K562 (cell line): ENCODE measurements at regions not wholly inside any gene's neighbourhood (a gene's known extent, or its start where the extent isn't known, plus 50 kb on each side); places are given as distances from the start of the nearest gene placed in this dataset.
"Not testable (repeated sequence)": the region's sequence is repeated elsewhere in the genome, so short reads cannot be mapped to it uniquely, and the experiment has no call there.

ENCODE experiments used
- ATAC-seq: fragments of 200-7000 bp; cut with Tn5 transposase; 3 replicates; pipeline ENCODE4 v1.9.1; 2020; ENCODE audit warnings: moderate library complexity
- BruUV-seq: library from RNA; stranded (reverse); fragments of 400-500 nt; replicated peaks from 2 replicates; lab custom pipeline; 2021; lab: Mats Ljungman, UMichigan
- CTCF ChIA-PET: fragments of 300-600 bp; formaldehyde crosslinking; extraction: SDS; loops from one replicate; lab custom pipeline; 2021; ENCODE audit warnings: low intra/inter-chr PET ratio; lab: Yijun Ruan, JAX
- POLR2A ChIA-PET: fragments of 300-600, 350-650 bp; sonication (Branson Sonifier 250); formaldehyde crosslinking; extraction: SDS; loops from one replicate; lab custom pipeline; 2021; ENCODE audit warnings: antibody characterized with exemption, inconsistent platforms; lab: Yijun Ruan, JAX
- DNase-seq, 4 experiments: peaks; one replicate each; pipeline versions ENCODE4 v3.0.0 to v3.0.0-alpha.2; 2011 to 2018; ENCODE audit warnings: low spot score in 3 of 4, mixed read lengths in 3 of 4; ENCODE audit errors: extremely low read depth in 1 of 4
- FAIRE-seq: peaks from 2 replicates; lab custom pipeline; 2011; peaks lifted over from hg19 to GRCh38; lab: Jason Lieb, UNC
- H2AFZ ChIP-seq: 2 replicates; pipeline ENCODE4 v1.6.0; 2011; ENCODE audit warnings: low read depth, low read length, control low read depth, inconsistent platforms
- H3K27ac ChIP-seq: fragments of 200-600 bp; 3 replicates; pipeline ENCODE4 v1.8.0; 2011; ENCODE audit warnings: low read depth, mild to moderate bottlenecking, control low read depth, inconsistent platforms, low read length, moderate library complexity, mixed read lengths; ENCODE audit errors: extremely low read depth
- H3K27me3 ChIP-seq, 2 experiments: fragments of 300-600 bp in 1 of 2; 2 replicates in 1 of 2; 3 replicates in 1 of 2; pipeline versions ENCODE4 v1.6.0 to v1.8.0; 2011; ENCODE audit warnings: inconsistent platforms in 2 of 2, low read length in 2 of 2, mild to moderate bottlenecking in 1 of 2, mixed read lengths in 1 of 2, moderate library complexity in 1 of 2; ENCODE audit not compliant: control insufficient read depth in 2 of 2, insufficient read depth in 2 of 2
- H3K36me3 ChIP-seq: fragments of 300-600 bp; 3 replicates; pipeline ENCODE4 v1.8.0; 2011; ENCODE audit warnings: mild to moderate bottlenecking, low read length, inconsistent platforms; ENCODE audit not compliant: control insufficient read depth, insufficient read depth
- H3K4me1 ChIP-seq, 2 experiments: fragments of 200-600 bp in 1 of 2; replicated peaks in 1 of 2; 2 replicates in 1 of 2; 3 replicates in 1 of 2; pipeline versions ENCODE4 v1.5.1 to v1.8.0; 2011; ENCODE audit warnings: inconsistent platforms in 2 of 2, low read length in 2 of 2, mild to moderate bottlenecking in 1 of 2, mixed read lengths in 1 of 2, moderate library complexity in 1 of 2; ENCODE audit not compliant: control insufficient read depth in 2 of 2, insufficient read depth in 2 of 2
- H3K4me2 ChIP-seq: 2 replicates; pipeline ENCODE4 v1.6.1; 2011; ENCODE audit warnings: low read length, control low read depth, inconsistent platforms, mixed read lengths; ENCODE audit not compliant: insufficient read depth
- H3K4me3 ChIP-seq: fragments of 200-600 bp; sonication (generic), shearing (Covaris generic); 2 replicates; pipeline ENCODE4 v1.5.1; 2016; ENCODE audit warnings: control low read depth, inconsistent platforms
- H3K79me2 ChIP-seq: fragments of 200-600 bp; 3 replicates; pipeline ENCODE4 v1.8.0; 2011; ENCODE audit warnings: low read length, inconsistent platforms; ENCODE audit not compliant: control insufficient read depth, insufficient read depth
- H3K9ac ChIP-seq, 2 experiments: 2 replicates each; pipeline versions ENCODE4 v1.6.0 to v1.6.1; 2011; ENCODE audit warnings: low read depth in 2 of 2, low read length in 2 of 2, control low read depth in 1 of 2, inconsistent platforms in 1 of 2, mild to moderate bottlenecking in 1 of 2, mixed read lengths in 1 of 2; ENCODE audit not compliant: insufficient read depth in 1 of 2
- H3K9me1 ChIP-seq: one replicate; pipeline ENCODE4 v1.6.0; 2011; ENCODE audit warnings: inconsistent platforms, mild to moderate bottlenecking, low read length, moderate library complexity; ENCODE audit not compliant: control insufficient read depth, insufficient read depth
- H3K9me3 ChIP-seq: replicated peaks from 2 replicates; pipeline ENCODE4 v1.5.1; 2011; ENCODE audit warnings: low read depth, low read length, inconsistent platforms; ENCODE audit not compliant: control insufficient read depth, insufficient read depth
- H4K20me1 ChIP-seq: replicated peaks from 2 replicates; pipeline ENCODE4 v1.6.1; 2011; ENCODE audit warnings: low read length, inconsistent platforms, mixed read lengths; ENCODE audit not compliant: control insufficient read depth, insufficient read depth
- EZH2 ChIP-seq: IDR thresholded peaks from 2 replicates; pipeline ENCODE4 v1.6.1; 2012; ENCODE audit warnings: low read depth, mild to moderate bottlenecking, inconsistent platforms, low read length, borderline replicate concordance
- KAT8 ChIP-seq: fragments of 450-650 bp; IDR thresholded peaks from 2 replicates; pipeline ENCODE4 v1.6.1; 2016; ENCODE audit warnings: low read depth, mild to moderate bottlenecking
- MBD2 ChIP-seq: sonication (generic); IDR thresholded peaks from 2 replicates; pipeline ENCODE4 v1.6.1; 2016; ENCODE audit warnings: low read depth, borderline replicate concordance
- MEIS2 ChIP-seq: fragments of 450-650 bp; IDR thresholded peaks from 2 replicates; pipeline ENCODE4 v1.6.1; 2014; ENCODE audit warnings: mild to moderate bottlenecking; ENCODE audit not compliant: partially characterized antibody
- PATZ1 ChIP-seq: fragments of 250-450 bp; sonication (Bioruptor Pico); IDR thresholded peaks from 2 replicates; pipeline ENCODE4 v1.5.0; 2020; ENCODE audit warnings: mild to moderate bottlenecking, borderline replicate concordance
- SUPT5H ChIP-seq: fragments of 450-650 bp; IDR thresholded peaks from 2 replicates; pipeline ENCODE4 v1.6.1; 2016
- THAP7 ChIP-seq: fragments of 250-450 bp; sonication (Bioruptor Pico); IDR thresholded peaks from 2 replicates; pipeline ENCODE4 v1.5.0; 2021
- USF2 ChIP-seq: sonication (generic); formaldehyde crosslinking; IDR thresholded peaks from 2 replicates; pipeline ENCODE4 v1.5.0; 2020; ENCODE audit warnings: missing genetic modification reagents
- ZFP91 ChIP-seq: sonication (generic); formaldehyde crosslinking; IDR thresholded peaks from 2 replicates; pipeline ENCODE4 v1.8.0; 2022; ENCODE audit warnings: mild to moderate bottlenecking, missing genetic modification reagents
- ZNF124 ChIP-seq: sonication (generic); formaldehyde crosslinking; IDR thresholded peaks from 2 replicates; pipeline ENCODE4 v1.8.1; 2022; ENCODE audit warnings: missing genetic modification reagents
- ZNF696 ChIP-seq: fragments of 250-450 bp; sonication (Bioruptor Pico); conservative IDR thresholded peaks from 2 replicates; pipeline ENCODE4 v1.4.0; 2020; ENCODE audit warnings: mild to moderate bottlenecking, moderate library complexity
- ZNF764 ChIP-seq: fragments of 250-450 bp; sonication (Bioruptor Pico); IDR thresholded peaks from 2 replicates; pipeline ENCODE4 v1.4.0; 2020; ENCODE audit warnings: low read depth, mild to moderate bottlenecking, moderate library complexity
- ZNF780A ChIP-seq: fragments of 250-450 bp; sonication (Bioruptor Pico); IDR thresholded peaks from 2 replicates; pipeline ENCODE4 v1.5.0; 2021; ENCODE audit warnings: mild to moderate bottlenecking
- WGBS: fragments of 100-300 bp; shearing (Covaris generic); methylation state at CpG from one replicate; pipeline ENCODE4 v1.1.6; 2016; ENCODE audit warnings: low coverage, mixed read lengths; ENCODE audit not compliant: insufficient coverage; ENCODE audit errors: missing lambda C conversion rate; 5-methylcytosine and 5-hydroxymethylcytosine counted together
- in situ Hi-C: fragments of 300-500 bp; cut with MboI; formaldehyde crosslinking; loops from 4 replicates; pipeline ENCODE4 v1.15.0; 2018; ENCODE audit warnings: inconsistent platforms, mixed read lengths
- intact Hi-C: fragments of 100-400 bp; cut with micrococcal nuclease; formaldehyde crosslinking; loops from 2 replicates; pipeline ENCODE4 v1.14.2; 2022

- H3K36me3 ChIP-seq, BruUV-seq, H3K9me3 ChIP-seq, FAIRE-seq, intact Hi-C loops, H3K4me3 ChIP-seq, ATAC-seq, H3K79me2 ChIP-seq, H3K4me2 ChIP-seq, CTCF ChIA-PET, POLR2A ChIA-PET, H4K20me1 ChIP-seq, in situ Hi-C loops, H3K9ac ChIP-seq, H3K9me1 ChIP-seq, H3K4me1 ChIP-seq, DNase-seq, H3K27ac ChIP-seq, H2AFZ ChIP-seq, H3K27me3 ChIP-seq: not testable (repeated sequence)
- 6% methylated on average over 2 of the region's 3 CpGs for WGBS
Measured at GRCh38 chr4:167896260-167896659, 196.1 kb upstream of the ANXA10 start.

- H3K27me3 ChIP-seq, result no peaks in the 10 kb centered on the region
- H3K4me1 ChIP-seq, result no peaks in the 10 kb centered on the region
- no peak overlapping the region for H3K4me2 ChIP-seq
- H2AFZ ChIP-seq, result no peak overlapping the region
- no peaks in the 10 kb centered on the region for H3K9me1 ChIP-seq
- no TSS peak for BruUV-seq
- intact Hi-C loops (no loop called here), in situ Hi-C loops (no loop called here)
- ChIA-PET POLR2A (no interaction called here), CTCF (no interaction called here)
- H3K9ac ChIP-seq, result no peak overlapping the region
- no peak overlapping the region for H3K27ac ChIP-seq
- no peak for FAIRE-seq
- H3K36me3 ChIP-seq, result no peaks in the 10 kb centered on the region
- H3K79me2 ChIP-seq, result no peaks in the 10 kb centered on the region
- DNase-seq, result no peak
- 0% methylated on average over 5 of the region's 5 CpGs for WGBS
- no peak for ATAC-seq
- H3K9me3 ChIP-seq, result no peaks in the 10 kb centered on the region
- no peaks in the 10 kb centered on the region for H4K20me1 ChIP-seq
- no peak overlapping the region for H3K4me3 ChIP-seq
- TF ChIP-seq EZH2 (no peak), ZFP91 (CRISPR knock-in tag) (no peak), ZNF124 (CRISPR knock-in tag) (no peak), USF2 (CRISPR knock-in tag) (no peak), KAT8 (no peak), ZNF764 (CRISPR knock-in tag) (no peak), PATZ1 (CRISPR knock-in tag) (no peak), MBD2 (no peak), ZNF696 (CRISPR knock-in tag) (no peak), MEIS2 (no peak), ZNF780A (no peak), THAP7 (no peak), SUPT5H (no peak)
Measured at GRCh38 chr4:167897116-167897515, 195.2 kb upstream of the ANXA10 start.
